Ovary (tissue), 3 donors: ENCODE measurements at regions not wholly inside any gene's neighbourhood (a gene's known extent, or its start where the extent isn't known, plus 50 kb on each side); places are given as distances from the start of the nearest gene placed in this dataset.

Experiments used
- CTCF ChIP-seq, 3 donors: fragments of 450-650 bp in 2 of 3; fragments of 200-600 bp in 1 of 3; IDR thresholded peaks; one replicate each; pipeline versions ENCODE4 v1.5.1 to v1.8.0; 2016 to 2022; ENCODE audit warnings: antibody characterized with exemption in 3 of 3, mild to moderate bottlenecking in 1 of 3
- POLR2A ChIP-seq: fragments of 450-650 bp; IDR thresholded peaks from one replicate; pipeline ENCODE4 v1.6.1; 2017; ENCODE audit warnings: antibody characterized with exemption, mild to moderate bottlenecking, moderate library complexity
- donor health status: DM: no; HTN: no; CAD: no.

GRCh38 chr10:90652519-90652918 is 205.3 kb downstream of the HTR7 start:
- TF ChIP-seq CTCF (IDR thresholded peaks at IDR 0.05) (no peak), POLR2A (no peak)
